Activated CD8-positive, alpha-beta T cell treated with anti-CD3 and anti-CD28 coated beads for 36 hours (primary cell): ENCODE measurements at regions not wholly inside any gene's neighbourhood (a gene's known extent, or its start where the extent isn't known, plus 50 kb on each side); places are given as distances from the start of the nearest gene placed in this dataset.

ENCODE experiments used
- ATAC-seq: fragments of 200-7000 bp; cut with Tn5 transposase; one replicate; pipeline ENCODE4 v1.10.0; 2021; ENCODE audit warnings: mild to moderate bottlenecking, moderate library complexity
- CTCF ChIA-PET: fragments of 350-600 bp; sonication (Branson Sonifier 250); formaldehyde crosslinking; loops from one replicate; lab custom pipeline; 2021; ENCODE audit warnings: antibody characterized with exemption; lab: Charles Lee
- POLR2A ChIA-PET: fragments of 350-600 bp; sonication (Branson Sonifier 250); formaldehyde crosslinking; loops from one replicate; lab custom pipeline; 2021; ENCODE audit warnings: antibody characterized with exemption; lab: Charles Lee
- DNase-seq: peaks from one replicate; pipeline ENCODE4 v3.0.0-alpha.2; 2020
- H3K27ac Mint-ChIP-seq: one replicate; pipeline ENCODE4 v1.8.0; 2021; ENCODE audit warnings: mild to moderate bottlenecking, mixed read lengths
- H3K27me3 Mint-ChIP-seq: one replicate; pipeline ENCODE4 v1.8.0; 2021; ENCODE audit warnings: mixed read lengths
- H3K36me3 Mint-ChIP-seq: one replicate; pipeline ENCODE4 v1.8.0; 2021; ENCODE audit warnings: low read depth, mixed read lengths
- H3K4me1 Mint-ChIP-seq: one replicate; pipeline ENCODE4 v1.8.0; 2021; ENCODE audit warnings: low read depth, mixed read lengths
- H3K4me3 Mint-ChIP-seq: one replicate; pipeline ENCODE4 v1.8.0; 2021; ENCODE audit warnings: mild to moderate bottlenecking, moderate library complexity, mixed read lengths
- H3K9me3 Mint-ChIP-seq: one replicate; pipeline ENCODE4 v1.8.0; 2021; ENCODE audit warnings: mixed read lengths
- intact Hi-C: fragments of 100-400 bp; cut with micrococcal nuclease; formaldehyde crosslinking; loops from one replicate; pipeline ENCODE4 v1.10.0; 2022
- TF ChIP-seq, protein P1 (sequence below): fragments of 200-600 bp; IDR thresholded peaks from one replicate; pipeline ENCODE4 v1.8.0; 2022; ENCODE audit warnings: antibody characterized with exemption, mild to moderate bottlenecking

DNA sequence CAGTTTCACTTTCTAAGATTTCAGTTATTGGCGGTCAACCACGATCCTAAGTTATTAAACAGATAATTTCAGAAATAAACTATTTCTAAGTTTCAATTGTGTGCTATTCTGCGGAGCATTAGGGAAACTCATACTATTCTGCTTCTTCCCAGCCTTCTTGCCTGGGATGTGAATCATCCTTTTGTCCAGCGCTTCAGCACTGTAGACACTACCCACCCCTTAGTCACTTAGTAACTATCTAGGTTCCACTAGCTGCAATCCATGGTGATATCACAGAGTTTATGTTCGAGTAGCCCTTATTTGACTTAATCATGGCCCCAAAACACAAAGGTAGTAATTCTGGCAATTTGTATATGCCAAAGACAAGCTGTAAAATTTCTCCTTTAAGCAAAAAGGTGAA is 279.9 kb upstream of the ADAMTS5 start:
- Mint-ChIP-seq H3K27ac (no peak overlapping the region), H3K9me3 (peaks cover 10% of the 10 kb centered on the region), H3K4me1 (no peaks in the 10 kb centered on the region), H3K27me3 (no peaks in the 10 kb centered on the region), H3K36me3 (no peaks in the 10 kb centered on the region), H3K4me3 (no peak overlapping the region)
- ChIA-PET POLR2A (no interaction called here), CTCF (no interaction called here)
- intact Hi-C loops = no loop called here
- TF ChIP-seq, protein P1, sequence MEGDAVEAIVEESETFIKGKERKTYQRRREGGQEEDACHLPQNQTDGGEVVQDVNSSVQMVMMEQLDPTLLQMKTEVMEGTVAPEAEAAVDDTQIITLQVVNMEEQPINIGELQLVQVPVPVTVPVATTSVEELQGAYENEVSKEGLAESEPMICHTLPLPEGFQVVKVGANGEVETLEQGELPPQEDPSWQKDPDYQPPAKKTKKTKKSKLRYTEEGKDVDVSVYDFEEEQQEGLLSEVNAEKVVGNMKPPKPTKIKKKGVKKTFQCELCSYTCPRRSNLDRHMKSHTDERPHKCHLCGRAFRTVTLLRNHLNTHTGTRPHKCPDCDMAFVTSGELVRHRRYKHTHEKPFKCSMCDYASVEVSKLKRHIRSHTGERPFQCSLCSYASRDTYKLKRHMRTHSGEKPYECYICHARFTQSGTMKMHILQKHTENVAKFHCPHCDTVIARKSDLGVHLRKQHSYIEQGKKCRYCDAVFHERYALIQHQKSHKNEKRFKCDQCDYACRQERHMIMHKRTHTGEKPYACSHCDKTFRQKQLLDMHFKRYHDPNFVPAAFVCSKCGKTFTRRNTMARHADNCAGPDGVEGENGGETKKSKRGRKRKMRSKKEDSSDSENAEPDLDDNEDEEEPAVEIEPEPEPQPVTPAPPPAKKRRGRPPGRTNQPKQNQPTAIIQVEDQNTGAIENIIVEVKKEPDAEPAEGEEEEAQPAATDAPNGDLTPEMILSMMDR = no peak
- no peak for ATAC-seq
- no peak for DNase-seq

DNA sequence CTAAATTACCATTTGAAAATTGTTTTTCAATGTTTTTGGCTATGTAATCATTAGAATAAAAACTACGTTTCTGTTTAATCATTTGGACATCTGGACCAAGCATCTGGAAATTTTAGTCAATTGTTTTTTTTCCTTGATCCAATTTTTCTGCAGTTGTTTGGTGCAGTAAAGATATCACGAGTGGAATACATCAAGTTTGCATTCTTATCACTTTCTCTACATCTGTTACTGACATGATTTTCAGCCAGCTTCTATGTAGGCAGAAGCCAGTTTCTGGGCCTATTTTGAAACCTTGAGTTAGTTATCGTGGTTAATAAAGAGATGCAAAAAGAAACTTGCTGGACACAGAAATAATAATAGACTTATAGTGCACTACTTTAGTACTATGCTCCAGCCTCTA is 277.9 kb upstream of the ADAMTS5 start:
- Mint-ChIP-seq H3K27me3 (no peaks in the 10 kb centered on the region), H3K27ac (no peak overlapping the region), H3K4me1 (no peaks in the 10 kb centered on the region), H3K4me3 (no peak overlapping the region), H3K9me3 (peaks cover 6% of the 10 kb centered on the region), H3K36me3 (no peaks in the 10 kb centered on the region)
- ChIA-PET CTCF (no interaction called here), POLR2A (no interaction called here)
- intact Hi-C loops = no loop called here
- ATAC-seq = no peak
- DNase-seq = no peak
- TF ChIP-seq, protein P1 = no peak

DNA sequence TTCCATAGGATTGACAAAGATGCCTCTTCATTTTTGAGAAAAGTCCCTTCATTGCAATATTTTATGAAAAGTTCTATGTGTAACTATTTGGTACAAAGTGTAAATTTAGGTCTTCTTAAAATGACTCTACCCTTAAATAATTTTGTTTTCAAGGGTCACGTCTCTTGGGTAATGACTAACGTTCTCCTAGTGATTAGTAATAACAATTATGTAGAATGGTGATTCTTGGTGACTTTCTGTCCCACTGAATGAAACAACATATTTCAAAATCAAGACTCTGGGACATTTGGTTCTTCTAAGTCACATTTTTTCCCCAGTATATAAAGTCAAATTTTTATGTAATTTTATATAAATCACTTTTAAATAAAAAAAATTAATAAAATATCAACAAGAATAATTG is 277.5 kb upstream of the ADAMTS5 start:
- Mint-ChIP-seq H3K4me1 (no peaks in the 10 kb centered on the region), H3K9me3 (peaks cover 6% of the 10 kb centered on the region), H3K27me3 (no peaks in the 10 kb centered on the region), H3K36me3 (no peaks in the 10 kb centered on the region), H3K27ac (no peak overlapping the region), H3K4me3 (no peak overlapping the region)
- intact Hi-C loops = no loop called here
- ChIA-PET POLR2A (no interaction called here), CTCF (no interaction called here)
- DNase-seq (no peak), ATAC-seq (no peak)
- TF ChIP-seq, protein P1 = no peak

DNA sequence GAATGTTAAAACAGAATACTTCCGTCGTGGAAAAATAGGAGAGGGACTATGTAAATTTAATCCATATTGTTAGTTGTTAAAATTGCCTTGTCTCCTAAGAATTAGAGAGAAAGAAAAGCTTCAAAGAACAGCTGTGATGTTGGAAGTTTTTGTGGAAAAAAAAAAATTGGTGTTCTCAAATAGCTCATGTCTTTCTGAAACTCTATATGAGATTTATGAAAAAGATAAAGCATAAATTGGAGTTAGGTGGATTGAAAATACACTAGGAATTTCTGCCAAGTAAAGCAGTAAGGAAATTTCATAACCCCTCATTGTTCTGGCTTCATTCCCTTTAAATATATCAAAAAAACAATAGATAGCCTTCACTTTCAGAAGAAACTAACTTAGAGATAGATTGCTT is 274.0 kb upstream of the ADAMTS5 start:
- ATAC-seq (no peak), DNase-seq (no peak)
- TF ChIP-seq, protein P1 = no peak
- H3K36me3 Mint-ChIP-seq = no peaks in the 10 kb centered on the region
- ChIA-PET CTCF (no interaction called here), POLR2A (no interaction called here)
- H3K4me1 Mint-ChIP-seq = no peaks in the 10 kb centered on the region
- peaks cover 1% of the 10 kb centered on the region for H3K9me3 Mint-ChIP-seq
- H3K4me3 Mint-ChIP-seq = no peak overlapping the region
- intact Hi-C loops = no loop called here
- no peaks in the 10 kb centered on the region for H3K27me3 Mint-ChIP-seq
- H3K27ac Mint-ChIP-seq = no peak overlapping the region

DNA sequence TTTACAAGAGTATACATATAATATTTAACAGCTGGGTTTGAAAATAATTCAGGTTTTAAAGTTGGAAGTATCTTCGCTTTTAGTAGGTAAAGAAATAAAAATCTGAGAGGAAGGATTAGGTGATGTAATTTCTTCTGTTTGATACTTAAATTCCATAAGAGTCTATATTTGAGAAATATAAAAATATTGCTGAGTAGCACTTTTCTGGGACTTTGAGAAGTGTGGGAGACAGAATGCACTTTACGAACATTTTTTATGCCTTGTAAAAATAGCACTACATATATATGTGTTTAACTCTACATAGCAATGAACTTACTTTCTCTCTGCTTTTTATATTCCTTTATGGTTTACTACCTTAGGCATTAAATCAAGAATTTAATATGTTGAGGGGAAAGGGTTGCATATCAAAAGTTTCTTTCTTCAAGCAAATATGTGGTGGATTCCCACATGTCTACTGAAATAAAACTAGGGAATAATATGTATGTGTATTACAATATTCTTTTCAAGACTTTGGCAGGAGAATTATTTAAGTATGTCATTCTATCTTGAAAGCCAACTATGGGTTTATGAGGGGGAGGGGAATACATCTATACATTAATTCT is 266.7 kb upstream of the ADAMTS5 start:
- no peak overlapping the region for H3K4me3 Mint-ChIP-seq
- no peaks in the 10 kb centered on the region for H3K36me3 Mint-ChIP-seq
- no peak overlapping the region for H3K27ac Mint-ChIP-seq
- ChIA-PET CTCF (no interaction called here), POLR2A (no interaction called here)
- DNase-seq = no peak
- H3K27me3 Mint-ChIP-seq = no peaks in the 10 kb centered on the region
- no peaks in the 10 kb centered on the region for H3K4me1 Mint-ChIP-seq
- intact Hi-C loops = no loop called here
- TF ChIP-seq, protein P1 = no peak
- no peak for ATAC-seq
- H3K9me3 Mint-ChIP-seq = peaks cover 3% of the 10 kb centered on the region
